GM12873 (cell line): ENCODE measurements at regions not wholly inside any gene's neighbourhood (a gene's known extent, or its start where the extent isn't known, plus 50 kb on each side); places are given as distances from the start of the nearest gene placed in this dataset.

Source experiments
- CTCF ChIP-seq: IDR thresholded peaks from 2 replicates; pipeline ENCODE4 v1.5.1; 2012; ENCODE audit warnings: low read depth, mild to moderate bottlenecking, moderate library complexity, low read length, control low read depth; ENCODE audit not compliant: insufficient read depth; ENCODE audit errors: missing control alignments

DNA sequence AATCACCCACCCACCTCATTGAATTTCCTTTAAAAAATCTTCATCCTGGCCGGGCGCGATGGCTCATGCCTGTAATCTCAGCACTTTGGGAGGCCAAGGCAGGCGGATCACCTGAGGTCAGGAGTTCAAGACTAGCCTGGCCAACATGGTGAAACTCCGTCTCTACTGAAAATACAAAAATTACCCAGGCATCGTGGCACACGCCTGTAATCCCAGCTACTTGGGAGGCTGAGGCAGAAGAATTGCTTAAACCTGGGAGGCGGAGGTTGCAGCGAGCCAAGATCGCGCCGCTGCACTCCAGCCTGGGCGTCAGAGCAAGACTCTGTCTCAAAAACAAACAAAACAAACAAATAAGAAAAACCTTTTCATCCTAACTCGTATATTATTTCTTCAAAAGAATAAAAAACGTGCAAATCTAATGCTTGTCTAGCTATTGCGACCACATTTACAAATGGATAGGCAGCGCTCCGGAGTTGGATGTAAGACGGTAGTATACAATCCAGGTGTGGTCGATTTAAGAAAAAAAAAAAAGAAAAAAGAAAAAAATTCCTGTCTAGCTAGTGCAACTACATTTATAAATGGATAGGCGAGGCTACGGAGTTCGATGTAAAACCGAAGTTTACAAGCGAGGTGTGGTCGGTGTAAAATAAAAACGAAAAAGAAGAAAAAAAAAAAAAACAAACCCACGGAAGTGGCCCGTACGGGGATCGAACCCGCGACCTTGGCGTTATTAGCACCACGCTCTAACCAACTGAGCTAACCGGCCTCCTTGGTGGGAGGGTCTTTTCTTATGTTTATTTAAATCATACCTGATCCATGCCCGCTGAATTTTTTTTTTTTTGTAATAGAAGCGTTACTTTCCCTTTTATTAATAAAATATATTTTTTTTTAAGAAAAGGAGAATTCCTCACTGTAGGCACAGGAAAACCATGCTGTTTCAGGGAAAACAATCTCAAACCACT lies 70.7 kb upstream of the PRSS16 start:
- TF ChIP-seq CTCF, result no peak

DNA sequence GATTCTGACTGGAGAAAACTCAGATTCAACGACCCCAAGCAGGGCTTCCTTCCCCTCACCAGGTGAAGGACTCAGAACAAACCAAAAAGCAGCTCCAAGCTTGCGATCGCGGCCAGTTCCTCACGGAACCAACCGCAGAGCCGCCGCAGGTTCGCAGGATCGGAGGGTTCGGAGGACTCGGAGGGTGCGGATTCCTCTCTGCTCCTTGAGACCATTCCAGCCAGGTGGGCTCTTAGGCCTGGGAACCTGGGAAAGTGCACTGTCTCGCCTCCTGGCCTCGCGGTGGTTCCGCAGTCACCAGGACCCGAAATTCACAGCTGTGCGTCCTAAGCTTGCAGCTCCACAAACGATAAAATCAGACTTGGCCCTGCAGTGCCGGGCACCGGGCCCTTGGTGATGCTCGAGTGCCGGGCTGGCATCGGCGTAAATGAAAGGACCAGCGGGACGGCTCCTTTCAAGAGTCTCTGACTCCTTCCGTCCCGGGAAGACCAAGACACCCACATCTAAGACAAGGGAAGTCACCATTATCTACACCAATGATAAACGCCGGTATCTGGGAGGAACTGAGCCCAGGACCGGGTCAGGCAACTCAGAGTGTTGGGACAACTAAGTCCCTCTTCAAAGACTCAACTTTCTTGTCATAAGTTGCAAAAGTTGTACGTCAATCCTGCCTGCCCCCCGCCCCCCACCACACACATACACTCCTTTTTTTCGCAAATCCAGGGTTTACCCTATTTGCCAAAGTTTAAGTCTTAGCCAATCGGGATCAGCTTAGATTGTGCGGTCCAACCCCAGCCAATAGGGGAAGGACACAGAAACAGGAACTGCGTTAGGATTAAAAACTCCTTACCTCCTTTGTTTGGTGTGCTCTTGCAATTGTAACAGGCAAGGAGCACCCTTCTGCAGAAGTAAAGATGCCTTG lies 69.8 kb upstream of the PRSS16 start:
- peak; percentile 66 for TF ChIP-seq CTCF

GRCh38 chr6:27178407-27178730 lies 69.1 kb upstream of the PRSS16 start:
- no peak for TF ChIP-seq CTCF

DNA sequence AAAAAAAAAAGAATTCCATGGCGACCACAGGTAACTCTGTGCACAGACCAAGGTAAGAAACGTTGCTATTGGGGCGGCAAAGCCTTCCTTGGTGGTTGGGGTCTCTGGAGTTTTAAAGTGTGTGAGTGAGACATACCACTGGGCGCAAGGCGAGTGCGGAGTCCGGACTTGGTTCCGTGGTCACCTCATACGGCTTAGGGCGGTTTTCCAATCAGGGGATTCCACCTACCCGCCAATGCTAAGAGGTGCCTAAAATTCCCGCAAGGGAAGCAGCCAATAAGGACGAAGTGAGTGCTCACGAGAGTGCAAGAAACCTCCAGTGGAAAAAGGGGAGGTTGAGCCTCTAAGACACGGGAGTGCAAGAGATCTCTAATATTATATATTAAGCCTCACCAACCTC lies 68.6 kb upstream of the PRSS16 start:
- no peak for TF ChIP-seq CTCF

DNA sequence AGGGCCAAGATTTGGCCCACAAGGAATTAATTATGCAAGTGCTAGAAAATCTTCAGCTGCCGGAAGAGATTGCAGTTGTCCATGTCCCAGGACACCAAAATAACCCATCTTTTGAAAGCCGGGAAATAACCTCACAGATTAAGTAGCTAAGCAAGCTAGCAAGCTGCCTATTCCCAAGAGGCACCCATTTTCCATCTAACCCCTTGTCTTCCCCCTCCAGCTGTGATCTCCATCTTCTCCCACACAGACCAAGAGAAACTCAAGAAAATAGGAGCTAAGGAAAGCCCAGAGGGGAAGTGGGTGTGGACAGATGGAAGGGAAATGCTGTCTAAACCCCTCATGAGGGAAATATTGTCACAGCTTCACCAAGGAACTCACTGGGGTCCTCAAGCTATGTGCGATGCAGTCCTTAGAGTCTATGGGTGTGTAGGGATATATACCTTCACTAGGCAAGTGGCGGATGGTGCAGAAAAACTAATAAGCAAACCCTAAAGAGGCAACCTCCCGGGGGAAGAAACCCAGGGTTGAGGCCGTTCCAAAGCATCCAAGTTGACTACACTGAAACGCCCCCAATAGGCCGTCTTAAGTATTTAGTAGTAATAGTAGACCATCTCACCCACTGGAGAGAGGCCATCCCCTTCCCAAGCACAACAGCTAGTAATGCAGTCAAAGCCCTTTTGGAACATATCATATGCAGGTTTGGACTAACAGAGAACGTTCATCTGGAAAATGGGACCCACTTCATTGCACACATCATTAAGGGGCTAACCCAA lies 64.3 kb upstream of the PRSS16 start:
- TF ChIP-seq CTCF, result no peak

GRCh38 chr6:27187231-27188060 lies 60.1 kb upstream of the PRSS16 start:
- no peak for TF ChIP-seq CTCF
